AG10803 (cell line): ENCODE measurements at regions not wholly inside any gene's neighbourhood (a gene's known extent, or its start where the extent isn't known, plus 50 kb on each side); places are given as distances from the start of the nearest gene placed in this dataset.
"Not testable (repeated sequence)": the region's sequence is repeated elsewhere in the genome, so short reads cannot be mapped to it uniquely, and the experiment has no call there.

Experiments
- DNase-seq: peaks from one replicate; pipeline ENCODE4 v3.0.0; 2010; ENCODE audit warnings: low read depth
- H3K4me3 ChIP-seq: 2 replicates; pipeline ENCODE4 v1.5.1; 2011; ENCODE audit warnings: mild to moderate bottlenecking, low read length, control low read depth
- CTCF ChIP-seq: conservative IDR thresholded peaks from 2 replicates; pipeline ENCODE4 v1.5.1; 2011; ENCODE audit warnings: mild to moderate bottlenecking, low read length, control low read depth, inconsistent platforms

GRCh38 chr5:92268343-92268742, 885.2 kb upstream of the ARRDC3 start:
- DNase-seq = no peak
- no peak for TF ChIP-seq CTCF
- no peak overlapping the region for H3K4me3 ChIP-seq

- no peak for DNase-seq
- no peak for TF ChIP-seq CTCF
- H3K4me3 ChIP-seq = no peak overlapping the region
Observed at GRCh38 chr5:92267830-92268229, 884.7 kb upstream of the ARRDC3 start.

- DNase-seq = no peak
- TF ChIP-seq CTCF = no peak
- H3K4me3 ChIP-seq = no peak overlapping the region
Observed at GRCh38 chr5:92265804-92266203, 882.7 kb upstream of the ARRDC3 start.

GRCh38 chr5:92255605-92256004, 872.5 kb upstream of the ARRDC3 start:
- not testable (repeated sequence) for DNase-seq, H3K4me3 ChIP-seq

- DNase-seq = no peak
- no peak overlapping the region for H3K4me3 ChIP-seq
- no peak for TF ChIP-seq CTCF
Observed at GRCh38 chr5:92248518-92248917, 865.4 kb upstream of the ARRDC3 start.

- no peak for DNase-seq
- TF ChIP-seq CTCF = no peak
- no peak overlapping the region for H3K4me3 ChIP-seq
Observed at GRCh38 chr5:92242170-92242569, 859.1 kb upstream of the ARRDC3 start.

- no peak overlapping the region for H3K4me3 ChIP-seq
- TF ChIP-seq CTCF = no peak
- no peak for DNase-seq
Observed at GRCh38 chr5:92237896-92238295, 854.8 kb upstream of the ARRDC3 start.

- H3K4me3 ChIP-seq = no peak overlapping the region
- DNase-seq = no peak
- no peak for TF ChIP-seq CTCF
Observed at GRCh38 chr5:92222449-92222848, 839.3 kb upstream of the ARRDC3 start.

GRCh38 chr5:92216852-92217251, 833.7 kb upstream of the ARRDC3 start:
- not testable (repeated sequence) for H3K4me3 ChIP-seq, DNase-seq
